ENCODE measurements at regions not wholly inside any gene's neighbourhood (a gene's known extent, or its start where the extent isn't known, plus 50 kb on each side); places are given as distances from the start of the nearest gene placed in this dataset.
"Not testable (repeated sequence)": the region's sequence is repeated elsewhere in the genome, so short reads cannot be mapped to it uniquely, and the experiment has no call there.

DNA sequence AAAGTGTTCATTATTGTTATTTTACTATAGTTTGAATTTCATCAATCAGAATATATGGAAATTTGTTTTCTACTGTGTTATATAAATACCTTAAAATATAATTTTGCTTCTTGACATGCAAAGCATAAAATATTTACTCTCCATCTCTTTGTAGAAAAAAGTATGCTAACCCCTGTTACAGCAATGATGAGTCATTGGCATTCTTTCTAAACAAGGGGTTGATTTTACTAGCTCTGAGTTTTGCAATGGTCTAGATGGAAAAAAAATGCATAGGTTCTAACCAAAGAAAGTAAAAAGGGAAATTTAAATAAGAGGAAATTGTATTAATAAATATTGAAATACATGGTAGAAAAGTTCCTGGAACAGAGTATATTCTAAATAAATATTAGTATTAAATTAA lies 990.2 kb upstream of the ATXN7L3B start:
- no peak for ATAC-seq

DNA sequence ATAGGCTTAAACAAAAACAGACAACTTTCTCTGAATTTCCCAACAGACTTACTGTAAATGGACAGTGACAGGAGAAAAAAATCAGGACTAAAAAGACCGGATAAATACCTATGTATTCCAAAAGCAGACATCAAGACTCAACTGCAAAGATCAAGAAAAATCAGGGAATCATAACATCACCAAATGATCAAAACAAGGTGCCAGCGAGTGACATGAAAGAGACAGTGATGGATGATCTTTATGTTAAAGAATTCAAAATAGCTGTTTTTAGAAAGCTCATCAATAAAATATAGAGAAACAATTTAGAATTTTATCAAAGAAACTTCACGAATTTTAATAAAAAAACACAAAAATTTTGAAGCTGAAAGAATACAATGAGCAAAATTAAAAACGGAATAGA lies 952.5 kb upstream of the ATXN7L3B start:
- ATAC-seq: no peak

DNA sequence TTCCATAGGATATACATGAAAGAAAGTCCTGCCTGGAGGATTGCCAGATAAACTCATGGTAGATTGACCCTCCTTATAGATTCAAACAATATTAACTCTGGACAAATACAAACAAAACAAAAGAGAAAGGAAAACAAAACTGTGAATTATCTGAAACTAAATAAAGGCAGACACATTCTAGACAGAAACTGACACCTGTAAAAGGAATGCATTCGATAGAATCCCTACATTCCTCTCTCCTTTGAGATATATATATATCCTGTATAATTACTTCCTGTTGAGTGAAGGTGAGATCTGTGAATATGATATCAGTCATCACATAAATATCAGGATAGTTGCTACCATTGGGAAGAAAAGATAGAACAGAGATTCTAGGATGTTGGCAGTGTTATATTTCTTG lies 948.4 kb upstream of the ATXN7L3B start:
- no peak for ATAC-seq

DNA sequence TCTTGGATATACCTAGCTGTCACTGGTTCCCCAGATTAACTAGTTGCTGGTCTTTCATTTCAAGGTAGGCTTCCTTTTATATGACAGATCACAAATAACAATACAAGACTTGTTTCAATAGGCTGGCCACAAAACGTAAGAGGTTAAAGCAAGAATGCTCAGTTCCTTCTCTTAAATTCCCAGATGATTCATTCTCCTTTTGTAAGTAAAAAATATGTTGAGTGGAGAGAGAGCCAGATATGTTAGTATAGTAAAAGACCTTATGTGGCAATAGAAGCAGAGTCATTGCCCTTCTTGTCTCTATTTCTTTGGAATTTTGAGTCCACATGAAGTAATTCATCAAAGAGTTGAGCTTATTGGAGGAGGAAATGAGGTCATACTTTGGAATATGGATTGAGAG lies 939.0 kb upstream of the ATXN7L3B start:
- no peak for ATAC-seq

DNA sequence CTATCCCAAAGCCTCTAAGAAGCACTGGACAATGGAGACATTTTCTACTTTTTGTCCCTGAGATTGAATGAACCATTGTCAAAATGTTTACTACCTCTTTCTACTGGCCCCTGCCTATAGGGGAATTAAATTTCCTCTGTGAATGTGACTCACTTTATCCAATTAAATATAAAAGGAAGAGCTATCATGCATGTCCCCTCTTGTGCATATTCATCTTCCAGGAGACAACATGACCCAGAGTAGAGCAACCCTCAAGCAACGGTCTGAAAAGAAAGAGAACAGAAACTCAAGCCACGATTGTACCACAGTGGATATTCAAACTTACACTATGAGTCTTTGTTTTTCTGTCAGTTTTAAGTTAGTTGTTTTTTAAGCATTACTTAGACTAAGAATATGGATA lies 938.4 kb upstream of the ATXN7L3B start:
- no peak for ATAC-seq

DNA sequence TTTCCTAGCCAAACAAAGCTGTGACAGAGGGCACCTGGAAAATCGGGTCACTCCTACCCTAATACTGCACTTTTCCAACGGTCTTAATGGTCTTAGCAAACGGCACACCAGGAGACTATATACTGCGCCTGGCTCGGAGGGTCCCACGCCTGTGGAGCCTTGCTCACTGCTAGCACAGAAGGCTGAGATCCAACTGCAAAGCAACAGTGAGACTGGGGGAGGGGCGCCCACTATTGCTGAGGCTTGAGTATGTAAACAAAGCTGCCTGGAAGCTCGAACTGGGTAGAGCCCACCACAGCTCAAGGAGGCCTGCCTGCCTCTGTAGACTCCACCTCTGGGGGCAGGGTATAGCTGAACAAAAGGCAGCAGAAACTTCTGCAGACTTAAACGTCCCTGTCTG lies 931.7 kb upstream of the ATXN7L3B start:
- not testable (repeated sequence) for ATAC-seq

DNA sequence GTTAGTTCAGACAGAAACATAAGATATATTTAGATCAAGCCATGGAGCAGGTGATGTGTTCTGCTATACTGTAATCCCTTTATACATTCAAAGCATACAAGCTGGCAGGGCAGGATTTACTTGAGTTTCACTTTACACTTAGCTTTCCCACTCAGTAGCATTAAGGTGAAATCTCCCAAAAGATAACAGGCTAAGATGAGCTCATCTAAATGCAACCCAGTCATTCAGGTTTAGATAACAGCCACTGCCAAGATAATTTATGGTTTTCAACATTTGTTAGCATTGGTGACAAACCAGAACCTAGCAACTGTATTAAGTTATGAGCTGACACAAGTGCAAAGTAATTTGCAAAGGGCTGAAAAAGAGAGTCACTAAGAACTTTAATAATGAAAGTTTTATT lies 925.1 kb upstream of the ATXN7L3B start:
- ATAC-seq: no peak

DNA sequence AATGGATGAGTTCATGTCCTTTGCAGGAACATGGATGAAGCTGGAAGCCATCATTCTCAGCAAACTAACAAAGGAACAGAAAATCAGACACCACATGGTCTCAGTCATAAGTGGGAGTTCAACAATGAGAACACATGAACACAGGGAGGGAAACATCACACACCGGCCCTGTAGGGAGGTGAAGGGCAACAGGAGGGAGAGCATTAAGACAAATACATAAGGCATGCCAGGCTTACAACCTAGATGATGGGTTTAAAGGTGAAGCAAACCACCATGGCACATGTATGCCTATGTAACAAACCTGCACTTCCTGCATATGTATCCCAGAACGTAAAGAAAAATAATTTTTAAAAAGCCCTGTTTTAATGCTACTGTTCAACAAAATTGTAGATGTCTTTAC lies 914.2 kb upstream of the ATXN7L3B start:
- no peak for ATAC-seq

DNA sequence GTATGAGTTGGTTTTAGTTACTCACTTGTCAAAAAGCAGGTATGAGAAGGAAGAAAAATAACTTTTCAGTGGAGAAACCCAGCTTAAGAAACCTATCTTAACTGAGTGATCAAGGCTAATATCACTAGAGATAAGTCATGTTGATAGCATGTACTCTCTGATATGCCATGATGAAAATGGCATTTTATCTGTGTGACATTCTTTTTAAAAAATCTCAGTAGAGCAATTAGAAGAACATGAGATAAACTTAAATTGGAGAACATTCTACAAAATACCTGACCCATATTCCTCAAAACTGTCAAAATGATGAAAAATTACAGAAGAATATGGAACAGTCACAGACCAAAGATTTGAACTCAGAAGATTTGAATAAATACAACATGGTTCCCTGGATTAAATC lies 912.4 kb upstream of the ATXN7L3B start:
- ATAC-seq: no peak

DNA sequence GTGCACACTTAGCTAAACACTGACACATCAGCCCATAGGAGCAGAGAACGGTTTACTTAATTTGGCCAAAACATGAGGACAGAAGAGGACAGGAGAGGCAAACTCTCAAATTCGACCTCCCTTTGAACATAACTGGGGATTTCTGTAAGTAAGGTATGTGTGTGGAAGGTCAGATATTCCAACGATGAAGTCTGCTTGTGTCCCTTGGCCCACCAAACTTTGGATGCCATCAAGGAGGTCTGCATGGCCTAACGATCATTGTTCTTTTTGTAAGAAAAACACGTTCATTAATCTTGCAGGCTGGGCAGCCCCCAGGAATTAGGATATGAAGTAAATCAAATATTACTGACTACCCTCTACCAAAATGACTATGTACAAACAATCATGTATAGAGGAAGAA lies 908.5 kb upstream of the ATXN7L3B start:
- no peak for ATAC-seq

DNA sequence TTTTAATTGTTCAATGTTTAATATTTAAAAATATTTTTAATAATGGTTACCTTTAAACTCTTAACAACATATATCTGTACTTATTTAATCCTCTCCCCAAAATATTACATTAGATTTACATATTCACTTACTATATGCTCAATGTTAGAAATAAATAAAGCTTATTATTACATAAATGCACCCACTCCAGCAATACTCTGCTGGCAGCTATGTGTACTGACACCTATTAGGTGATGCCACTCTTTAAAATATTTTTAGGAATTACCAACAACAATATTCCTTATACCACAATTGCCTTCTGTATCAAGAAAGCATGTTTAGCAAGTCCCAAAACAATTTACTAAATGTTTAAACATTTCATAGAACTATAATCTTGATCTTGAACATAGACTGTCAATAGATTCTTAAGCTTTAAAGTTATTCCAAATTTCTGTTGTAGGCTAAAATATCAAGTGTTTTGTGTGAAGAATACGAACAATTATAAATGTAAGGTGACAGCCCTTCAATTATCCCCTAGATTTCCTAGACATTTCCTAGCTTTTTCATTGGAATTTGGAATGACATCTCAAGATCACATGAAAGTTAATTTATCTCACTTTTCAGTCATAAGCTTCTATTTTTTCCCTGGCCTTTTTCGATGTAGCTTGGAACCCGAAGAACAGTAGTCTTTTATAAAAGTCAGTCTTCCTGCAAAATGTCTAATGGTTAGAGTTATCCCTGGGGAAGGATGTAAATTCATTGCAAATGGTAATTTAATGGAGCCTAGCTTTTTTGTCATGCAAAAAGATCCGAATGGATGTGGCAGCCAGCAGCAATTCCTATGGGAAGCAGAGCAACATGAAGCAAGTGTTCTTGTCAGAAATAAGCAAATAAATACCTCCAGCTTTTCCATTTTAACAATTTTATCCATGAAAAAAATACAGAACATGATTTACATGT lies 907.5 kb upstream of the ATXN7L3B start:
- no peak for ATAC-seq

DNA sequence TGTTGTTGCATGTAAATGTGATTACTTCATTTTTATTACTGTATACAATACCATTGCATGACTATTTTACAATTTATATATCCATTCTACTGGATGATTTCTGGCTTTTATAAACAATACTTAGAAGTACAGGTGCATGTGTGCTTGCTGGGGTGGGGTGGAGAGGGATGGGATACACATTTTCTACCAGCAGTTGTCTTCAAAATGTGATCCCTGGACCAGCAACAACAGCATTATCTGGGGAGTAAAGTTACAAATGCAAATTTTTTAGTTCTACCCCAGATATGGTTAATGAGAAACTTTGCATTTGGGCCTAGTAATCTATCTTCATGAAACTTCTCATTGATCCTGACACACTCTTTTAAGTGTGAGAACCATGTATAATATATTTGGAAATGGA lies 905.4 kb upstream of the ATXN7L3B start:
- ATAC-seq: no peak

DNA sequence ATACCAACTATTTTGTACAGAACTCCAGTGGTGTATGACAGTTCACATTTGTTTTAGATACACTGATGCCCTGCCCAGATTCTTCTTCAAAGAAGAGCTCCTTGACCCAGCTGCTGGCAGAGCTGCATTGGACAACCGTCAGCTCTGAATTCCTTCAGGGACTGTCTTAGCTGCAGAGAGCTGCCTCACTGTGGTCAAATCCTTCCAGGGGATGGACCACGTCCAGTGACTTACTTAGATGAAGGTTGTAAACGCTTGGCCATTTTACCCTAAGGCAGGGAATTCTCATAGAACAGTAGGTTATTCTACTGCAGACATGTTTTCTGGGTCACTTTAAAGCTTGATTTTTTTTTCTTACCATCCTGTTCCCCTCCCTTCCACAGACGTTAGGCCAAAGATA lies 905.0 kb upstream of the ATXN7L3B start:
- ATAC-seq: no peak

DNA sequence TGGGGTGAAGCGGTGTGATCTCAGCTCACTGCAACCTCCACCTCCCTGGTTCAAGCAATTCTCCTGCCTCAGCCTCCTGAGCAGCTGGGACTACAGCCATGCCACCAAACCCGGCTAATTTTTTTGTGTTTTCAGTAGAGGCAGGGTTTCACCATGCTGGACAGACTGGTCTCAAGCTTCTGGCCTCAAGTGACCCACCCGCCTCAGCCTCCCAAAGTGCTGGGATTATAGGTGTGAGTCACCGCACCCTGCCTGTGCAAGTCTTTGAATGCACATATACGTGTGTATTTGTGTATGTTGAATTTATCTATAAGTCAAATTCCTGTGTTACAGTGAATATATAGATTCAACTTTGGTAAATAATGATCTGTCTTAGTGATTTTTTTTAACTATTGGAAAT lies 898.2 kb upstream of the ATXN7L3B start:
- not testable (repeated sequence) for ATAC-seq

DNA sequence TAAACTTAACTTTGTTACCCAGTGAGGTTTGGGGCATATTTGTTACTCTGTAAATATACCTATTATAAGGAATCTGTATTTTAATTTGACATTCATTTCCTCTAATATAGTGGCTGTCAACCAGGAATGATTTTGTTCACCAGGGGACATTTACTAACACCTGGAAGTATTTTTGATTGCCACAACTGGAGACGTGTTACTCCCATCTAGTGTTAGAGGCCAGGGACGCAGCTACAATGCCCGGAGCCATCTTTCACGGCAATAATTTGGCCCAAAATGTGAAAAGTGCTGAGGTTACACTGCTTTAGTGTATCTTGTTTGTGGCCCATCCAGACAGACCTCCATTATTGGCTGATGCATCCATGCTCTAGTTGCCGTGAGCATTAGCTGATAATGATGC lies 881.3 kb upstream of the ATXN7L3B start:
- ATAC-seq: no peak

DNA sequence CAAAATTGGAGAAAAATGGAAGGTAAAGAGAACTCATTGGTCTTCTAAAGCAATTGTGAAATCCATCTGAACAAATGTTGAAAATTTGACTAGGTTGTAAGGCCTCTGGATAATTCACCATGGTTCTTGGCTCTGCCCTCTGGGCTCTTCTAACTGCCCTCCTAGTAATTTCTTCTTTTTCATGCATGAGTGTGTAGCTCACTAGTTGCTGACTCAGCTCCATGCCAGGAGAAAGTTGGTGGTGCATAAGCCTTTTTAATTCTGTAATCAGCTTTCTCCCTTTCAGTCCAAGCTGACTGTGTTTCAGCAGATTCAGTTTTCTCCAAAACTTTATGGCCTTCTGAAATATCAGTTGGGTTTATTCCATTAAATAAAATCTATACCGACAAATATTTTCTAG lies 877.8 kb upstream of the ATXN7L3B start:
- ATAC-seq: no peak

DNA sequence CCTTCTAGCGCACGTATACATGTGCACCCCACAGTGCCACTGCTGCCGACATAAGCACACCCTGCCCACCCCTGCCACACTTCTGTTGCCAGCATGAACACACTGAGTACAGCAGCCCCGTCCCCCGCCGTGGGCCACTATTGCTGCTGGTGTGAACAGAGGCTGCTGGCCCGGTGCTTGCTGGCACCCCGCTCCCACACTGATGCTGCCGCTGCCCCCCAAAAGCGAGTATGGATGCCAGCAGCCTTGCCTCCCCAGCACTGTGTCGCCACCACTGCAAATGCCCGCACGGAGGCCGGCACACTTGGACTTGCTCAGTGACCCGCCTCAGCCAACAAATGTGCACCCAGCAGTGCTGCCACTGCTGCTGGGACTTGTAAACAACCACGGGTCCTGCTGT lies 872.4 kb upstream of the ATXN7L3B start:
- ATAC-seq: no peak

DNA sequence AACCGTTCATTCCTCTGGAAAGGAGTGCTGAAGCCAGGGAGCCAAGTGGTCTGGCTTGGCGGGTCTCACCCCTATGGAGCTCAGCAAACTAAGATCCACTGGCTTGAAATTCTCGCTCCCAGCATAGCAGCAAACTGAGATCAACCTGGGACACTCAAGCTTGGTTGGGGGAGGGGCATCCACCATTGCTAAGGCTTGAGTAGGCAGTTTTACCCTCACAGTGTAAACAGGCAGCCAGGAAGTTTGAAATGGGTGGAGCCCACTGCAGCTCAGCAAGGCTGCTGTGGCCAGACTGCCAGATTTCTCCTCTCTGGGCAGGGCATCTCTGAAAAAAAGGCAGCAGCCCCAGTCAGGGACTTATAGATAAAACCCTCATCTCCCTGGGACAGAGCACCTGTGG lies 866.1 kb upstream of the ATXN7L3B start:
- ATAC-seq: not testable (repeated sequence)

DNA sequence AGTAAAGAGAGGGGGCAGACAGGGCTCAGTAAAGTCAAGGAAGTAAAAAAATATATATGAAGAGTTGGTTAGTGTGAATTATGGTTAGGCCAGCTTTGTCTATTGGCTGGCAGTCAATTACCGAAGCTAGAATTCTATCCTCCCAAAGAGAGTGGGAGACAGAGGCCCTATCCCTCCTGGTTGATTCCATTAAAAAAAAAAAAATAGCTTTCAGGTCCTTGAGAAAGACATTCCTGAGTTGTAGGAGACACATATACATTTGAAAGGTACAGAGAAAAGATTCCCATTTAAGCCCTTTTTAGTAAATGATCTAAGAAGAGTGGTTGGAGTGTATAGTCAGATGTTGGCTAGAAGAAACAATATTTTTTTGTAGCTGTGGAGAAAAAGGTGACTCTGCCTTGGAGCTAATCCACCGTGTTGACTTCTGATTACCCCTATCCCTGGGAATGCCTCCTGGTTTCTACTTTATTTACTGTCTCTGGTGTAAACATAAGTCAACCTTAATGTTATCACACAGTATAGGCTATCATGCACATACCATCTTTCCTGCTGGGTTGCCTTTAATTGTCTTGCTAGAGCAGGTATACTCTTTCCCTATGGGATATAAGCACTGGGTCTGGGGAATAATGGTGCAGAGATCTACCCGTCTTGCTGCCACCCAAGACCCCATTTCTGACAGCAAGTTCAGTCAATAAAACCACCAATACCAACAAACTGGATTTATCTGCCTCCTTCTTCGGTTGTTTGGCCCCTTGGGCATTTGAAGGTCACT lies 859.9 kb upstream of the ATXN7L3B start:
- no peak for ATAC-seq

DNA sequence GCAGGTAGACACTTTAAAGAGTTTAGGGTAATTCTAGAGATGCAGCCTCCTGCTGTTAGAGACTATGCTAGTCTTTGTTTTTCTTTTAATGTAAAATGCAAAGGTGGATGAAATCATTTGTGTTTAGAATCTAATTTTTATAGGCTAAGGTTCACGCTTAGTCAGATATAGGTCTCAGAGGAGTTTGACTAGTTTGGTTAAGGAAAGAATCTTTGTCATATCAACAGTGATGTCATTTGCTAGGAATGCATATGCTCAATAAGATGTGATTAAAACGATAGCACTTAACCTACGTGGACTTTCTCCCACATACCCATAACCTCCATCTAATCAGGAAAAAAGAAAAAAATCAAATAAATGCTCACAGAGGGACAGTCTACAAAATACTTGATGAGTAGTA lies 859.3 kb upstream of the ATXN7L3B start:
- ATAC-seq: no peak

DNA sequence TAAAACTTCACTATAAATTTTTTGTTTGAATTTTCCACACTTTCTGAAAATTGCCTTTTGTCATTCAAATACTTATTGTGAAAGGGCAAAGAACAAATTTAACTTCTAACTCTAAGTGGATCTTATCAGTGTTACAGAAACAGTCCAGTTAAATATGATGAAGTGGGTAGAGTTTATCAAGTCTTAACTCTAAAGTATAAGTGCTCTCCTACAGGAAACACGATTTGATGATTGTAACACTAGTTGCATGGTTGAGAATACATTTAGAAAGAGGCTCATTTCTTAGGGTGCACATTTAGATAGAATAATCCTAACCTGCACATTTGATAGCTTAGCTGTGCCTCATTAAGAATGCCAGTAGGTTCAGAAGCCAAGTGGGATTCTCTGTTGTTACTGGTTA lies 838.3 kb upstream of the ATXN7L3B start:
- no peak for ATAC-seq

DNA sequence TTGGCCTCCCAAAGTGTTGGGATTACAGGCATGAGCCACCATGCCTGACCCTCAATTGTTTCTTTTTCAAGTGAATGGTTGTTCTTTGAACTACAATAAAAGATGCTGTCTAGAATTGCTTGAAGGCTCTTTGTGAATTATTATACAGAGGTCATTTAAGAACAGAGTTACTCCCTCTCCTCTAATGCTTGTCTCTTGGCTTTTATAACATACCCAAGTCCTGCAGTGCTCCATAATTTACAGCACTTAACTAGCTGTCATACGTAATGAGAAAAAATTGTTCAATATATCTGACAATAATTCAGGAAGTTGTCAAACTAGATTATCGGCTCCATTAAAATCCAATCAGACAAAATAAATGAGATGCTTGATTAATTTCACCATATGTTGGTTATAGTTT lies 823.0 kb upstream of the ATXN7L3B start:
- ATAC-seq: no peak

DNA sequence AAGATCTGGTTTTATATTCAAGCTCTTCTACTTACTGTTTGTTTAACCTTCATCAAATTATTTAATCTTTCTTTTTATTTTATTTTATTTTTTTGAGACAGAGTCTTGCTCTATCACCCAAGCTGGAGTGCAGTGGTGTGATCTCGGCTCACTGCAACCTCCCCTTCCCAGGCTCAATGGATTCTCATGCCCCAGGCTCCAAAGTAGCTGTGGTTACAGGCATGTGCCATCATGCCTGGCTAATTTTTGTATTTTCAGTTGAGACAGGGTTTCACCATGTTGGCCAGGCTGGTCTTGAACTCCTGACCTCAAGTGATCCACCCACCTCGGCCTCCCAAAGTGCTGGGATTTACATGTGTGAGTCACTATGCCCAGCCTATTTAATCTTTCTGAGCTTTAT lies 821.5 kb upstream of the ATXN7L3B start:
- ATAC-seq: not testable (repeated sequence)

DNA sequence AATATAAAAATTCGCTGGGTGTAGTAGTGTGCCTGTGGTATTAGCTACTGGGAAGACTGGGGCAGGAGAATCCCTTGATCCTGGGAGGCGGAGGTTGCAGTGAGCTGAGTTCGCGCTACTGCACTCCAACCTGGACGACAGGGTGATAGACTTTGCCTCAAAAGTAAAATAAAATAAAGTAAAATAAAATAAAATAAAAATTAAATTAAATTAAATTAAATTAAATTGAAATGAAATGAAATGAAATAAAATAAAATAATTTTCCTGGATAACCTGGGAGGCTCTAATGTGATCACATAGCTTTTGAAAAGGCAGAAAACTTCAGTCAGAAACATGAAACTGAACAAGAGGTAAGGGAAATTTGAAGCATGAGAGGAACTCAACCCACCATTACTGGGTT lies 818.4 kb upstream of the ATXN7L3B start:
- ATAC-seq: no peak
